ENCODE measurements at regions not wholly inside any gene's neighbourhood (a gene's known extent, or its start where the extent isn't known, plus 50 kb on each side); places are given as distances from the start of the nearest gene placed in this dataset.
"Not testable (repeated sequence)": the region's sequence is repeated elsewhere in the genome, so short reads cannot be mapped to it uniquely, and the experiment has no call there.

GRCh38 chr2:173571021-173571821 is 216.5 kb downstream of the CDCA7 start:
- DNase-seq = peak; percentile 56 to 59
- peak overlapping the region in 1 of 3 donors; percentile 6 for H3K4me3 ChIP-seq (ENCODE audit: low read depth in 1 of 3, low read length in 3 of 3)
- H3K9me3 ChIP-seq (ENCODE audit: control insufficient read depth in 2 of 2, insufficient read depth in 1 of 2, low read depth in 1 of 2, low read length in 1 of 2) = no peaks in the 10 kb centered on the region
- FAIRE-seq = no peak
- peak overlapping the region in 2 of 3 donors; percentile 32 to 60 for H3K27ac ChIP-seq (ENCODE audit: low read depth in 1 of 3, low read length in 2 of 3)
- 13 to 17% (median 16%) methylated on average over 10 of the region's 10 CpGs for WGBS, 3 donors
- no peaks in the 10 kb centered on the region for H3K27me3 ChIP-seq (ENCODE audit: control insufficient read depth in 3 of 3, insufficient read depth in 3 of 3, low read length in 3 of 3)
- H3K4me1 ChIP-seq (ENCODE audit: control insufficient read depth in 3 of 3, insufficient read depth in 2 of 3, low read depth in 1 of 3, low read length in 2 of 3) = peaks cover 2 to 20% (median 3%) of the 10 kb centered on the region in 3 donors
- no peaks in the 10 kb centered on the region for H3K36me3 ChIP-seq (ENCODE audit: control insufficient read depth in 3 of 3, insufficient read depth in 2 of 3, low read depth in 1 of 3, low read length in 3 of 3)

GRCh38 chr2:173571887-173572680 is 217.4 kb downstream of the CDCA7 start:
- 17 to 43% (median 29%) methylated on average over 5 of the region's 5 CpGs for WGBS, 3 donors
- Histone ChIP-seq H3K27me3 (ENCODE audit: control insufficient read depth in 3 of 3, insufficient read depth in 3 of 3, low read length in 3 of 3) (no peaks in the 10 kb centered on the region), H3K4me3 (ENCODE audit: low read depth in 1 of 3, low read length in 3 of 3) (peak overlapping the region in 1 of 3 donors; percentile 6), H3K9me3 (ENCODE audit: control insufficient read depth in 2 of 2, insufficient read depth in 1 of 2, low read depth in 1 of 2, low read length in 1 of 2) (no peaks in the 10 kb centered on the region), H3K4me1 (ENCODE audit: control insufficient read depth in 3 of 3, insufficient read depth in 2 of 3, low read depth in 1 of 3, low read length in 2 of 3) (peaks cover 2 to 20% (median 3%) of the 10 kb centered on the region in 3 donors), H3K27ac (ENCODE audit: low read depth in 1 of 3, low read length in 2 of 3) (peak overlapping the region; percentile 60 to 75 (median 63)), H3K36me3 (ENCODE audit: control insufficient read depth in 3 of 3, insufficient read depth in 2 of 3, low read depth in 1 of 3, low read length in 3 of 3) (no peaks in the 10 kb centered on the region)
- peak; percentile 58 to 78 for DNase-seq
- FAIRE-seq = no peak

GRCh38 chr2:173572848-173573247 is 218.2 kb downstream of the CDCA7 start:
- Histone ChIP-seq H3K27ac (ENCODE audit: low read depth in 1 of 3, low read length in 2 of 3) (peak overlapping the region; percentile 17 to 60 (median 56)), H3K36me3 (ENCODE audit: control insufficient read depth in 3 of 3, insufficient read depth in 2 of 3, low read depth in 1 of 3, low read length in 3 of 3) (no peaks in the 10 kb centered on the region), H3K9me3 (ENCODE audit: control insufficient read depth in 2 of 2, insufficient read depth in 1 of 2, low read depth in 1 of 2, low read length in 1 of 2) (no peaks in the 10 kb centered on the region), H3K4me1 (ENCODE audit: control insufficient read depth in 3 of 3, insufficient read depth in 2 of 3, low read depth in 1 of 3, low read length in 2 of 3) (peaks cover 2 to 20% (median 3%) of the 10 kb centered on the region in 3 donors), H3K27me3 (ENCODE audit: control insufficient read depth in 3 of 3, insufficient read depth in 3 of 3, low read length in 3 of 3) (no peaks in the 10 kb centered on the region), H3K4me3 (ENCODE audit: low read depth in 1 of 3, low read length in 3 of 3) (no peak overlapping the region)
- WGBS, 3 donors = 79 to 86% (median 79%) methylated on average over 1 of the region's 1 CpG
- DNase-seq = no peak
- no peak for FAIRE-seq

GRCh38 chr2:173573782-173574181 is 219.1 kb downstream of the CDCA7 start:
- DNase-seq; H3K36me3 ChIP-seq (ENCODE audit: control insufficient read depth in 3 of 3, insufficient read depth in 2 of 3, low read depth in 1 of 3, low read length in 3 of 3); H3K9me3 ChIP-seq (ENCODE audit: control insufficient read depth in 2 of 2, insufficient read depth in 1 of 2, low read depth in 1 of 2, low read length in 1 of 2); H3K27me3 ChIP-seq (ENCODE audit: control insufficient read depth in 3 of 3, insufficient read depth in 3 of 3, low read length in 3 of 3); FAIRE-seq; H3K4me3 ChIP-seq (ENCODE audit: low read depth in 1 of 3, low read length in 3 of 3): not testable (repeated sequence)
- H3K27ac ChIP-seq (ENCODE audit: low read depth in 1 of 3, low read length in 2 of 3) = peak overlapping the region in 1 of 3 donors; percentile 61
- peaks cover 2 to 20% (median 3%) of the 10 kb centered on the region in 3 donors for H3K4me1 ChIP-seq (ENCODE audit: control insufficient read depth in 3 of 3, insufficient read depth in 2 of 3, low read depth in 1 of 3, low read length in 2 of 3)
- 92 to 94% (median 93%) methylated on average over 3 of the region's 3 CpGs for WGBS, 3 donors

GRCh38 chr2:173574324-173575112 is 219.8 kb downstream of the CDCA7 start:
- no peaks in the 10 kb centered on the region for H3K9me3 ChIP-seq (ENCODE audit: control insufficient read depth in 2 of 2, insufficient read depth in 1 of 2, low read depth in 1 of 2, low read length in 1 of 2)
- no peak overlapping the region for H3K4me3 ChIP-seq (ENCODE audit: low read depth in 1 of 3, low read length in 3 of 3)
- no peaks in the 10 kb centered on the region for H3K27me3 ChIP-seq (ENCODE audit: control insufficient read depth in 3 of 3, insufficient read depth in 3 of 3, low read length in 3 of 3)
- FAIRE-seq (no peak), DNase-seq (peak in 1 of 2 donors; percentile 45)
- H3K36me3 ChIP-seq (ENCODE audit: control insufficient read depth in 3 of 3, insufficient read depth in 2 of 3, low read depth in 1 of 3, low read length in 3 of 3) = no peaks in the 10 kb centered on the region
- H3K27ac ChIP-seq (ENCODE audit: low read depth in 1 of 3, low read length in 2 of 3) = peak overlapping the region in 1 of 3 donors; percentile 61
- WGBS, 3 donors = 48 to 53% (median 52%) methylated on average over 4 of the region's 4 CpGs
- peaks cover 2 to 20% (median 3%) of the 10 kb centered on the region in 3 donors for H3K4me1 ChIP-seq (ENCODE audit: control insufficient read depth in 3 of 3, insufficient read depth in 2 of 3, low read depth in 1 of 3, low read length in 2 of 3)

GRCh38 chr2:173578404-173579107 is 223.9 kb downstream of the CDCA7 start:
- DNase-seq = no peak
- no peak overlapping the region for H3K4me3 ChIP-seq (ENCODE audit: low read depth in 1 of 3, low read length in 3 of 3)
- no peaks in the 10 kb centered on the region for H3K9me3 ChIP-seq (ENCODE audit: control insufficient read depth in 2 of 2, insufficient read depth in 1 of 2, low read depth in 1 of 2, low read length in 1 of 2)
- WGBS, 3 donors = 87 to 91% (median 89%) methylated on average over 8 of the region's 8 CpGs
- no peaks in the 10 kb centered on the region for H3K4me1 ChIP-seq (ENCODE audit: control insufficient read depth in 3 of 3, insufficient read depth in 2 of 3, low read depth in 1 of 3, low read length in 2 of 3)
- no peaks in the 10 kb centered on the region for H3K36me3 ChIP-seq (ENCODE audit: control insufficient read depth in 3 of 3, insufficient read depth in 2 of 3, low read depth in 1 of 3, low read length in 3 of 3)
- H3K27ac ChIP-seq (ENCODE audit: low read depth in 1 of 3, low read length in 2 of 3) = no peak overlapping the region
- FAIRE-seq = no peak
- H3K27me3 ChIP-seq (ENCODE audit: control insufficient read depth in 3 of 3, insufficient read depth in 3 of 3, low read length in 3 of 3) = no peaks in the 10 kb centered on the region

GRCh38 chr2:173580351-173580750 is 225.7 kb downstream of the CDCA7 start:
- no peak overlapping the region for H3K4me3 ChIP-seq (ENCODE audit: low read depth in 1 of 3, low read length in 3 of 3)
- WGBS, 3 donors = 34 to 74% (median 63%) methylated on average over 1 of the region's 1 CpG
- H3K9me3 ChIP-seq (ENCODE audit: control insufficient read depth in 2 of 2, insufficient read depth in 1 of 2, low read depth in 1 of 2, low read length in 1 of 2) = no peaks in the 10 kb centered on the region
- no peak for FAIRE-seq
- no peaks in the 10 kb centered on the region for H3K27me3 ChIP-seq (ENCODE audit: control insufficient read depth in 3 of 3, insufficient read depth in 3 of 3, low read length in 3 of 3)
- no peak overlapping the region for H3K27ac ChIP-seq (ENCODE audit: low read depth in 1 of 3, low read length in 2 of 3)
- no peaks in the 10 kb centered on the region for H3K4me1 ChIP-seq (ENCODE audit: control insufficient read depth in 3 of 3, insufficient read depth in 2 of 3, low read depth in 1 of 3, low read length in 2 of 3)
- DNase-seq = no peak
- no peaks in the 10 kb centered on the region for H3K36me3 ChIP-seq (ENCODE audit: control insufficient read depth in 3 of 3, insufficient read depth in 2 of 3, low read depth in 1 of 3, low read length in 3 of 3)

Measured in small intestine (tissue), 7 donors.